Mesothelial cell of epicardium (in vitro differentiated cells): ENCODE measurements at regions not wholly inside any gene's neighbourhood (a gene's known extent, or its start where the extent isn't known, plus 50 kb on each side); places are given as distances from the start of the nearest gene placed in this dataset.

Experiments used
- DNase-seq, 2 experiments: peaks; one replicate each; pipeline ENCODE4 v3.0.0; 2021; ENCODE audit warnings: low spot score in 2 of 2; ENCODE audit not compliant: unreplicated experiment in 2 of 2
- H3K27ac Mint-ChIP-seq: 2 replicates; pipeline ENCODE4 v1.8.0; 2021; ENCODE audit warnings: mixed read lengths
- H3K27me3 Mint-ChIP-seq: 2 replicates; pipeline ENCODE4 v1.8.0; 2021; ENCODE audit warnings: low read depth, mixed read lengths
- H3K36me3 Mint-ChIP-seq: 2 replicates; pipeline ENCODE4 v1.8.0; 2021; ENCODE audit warnings: mixed read lengths
- H3K4me1 Mint-ChIP-seq: 2 replicates; pipeline ENCODE4 v1.8.0; 2021; ENCODE audit warnings: mixed read lengths
- H3K4me3 Mint-ChIP-seq: 2 replicates; pipeline ENCODE4 v1.8.0; 2021; ENCODE audit warnings: mild to moderate bottlenecking, moderate library complexity, mixed read lengths
- H3K9me3 Mint-ChIP-seq: 2 replicates; pipeline ENCODE4 v1.8.0; 2021; ENCODE audit warnings: mixed read lengths
- TF ChIP-seq, protein P1 (sequence below): fragments of 200-600 bp; sonication (generic); IDR thresholded peaks from one replicate; pipeline ENCODE4 v1.5.0; 2021; ENCODE audit warnings: antibody characterized with exemption; ENCODE audit not compliant: unreplicated experiment

DNA sequence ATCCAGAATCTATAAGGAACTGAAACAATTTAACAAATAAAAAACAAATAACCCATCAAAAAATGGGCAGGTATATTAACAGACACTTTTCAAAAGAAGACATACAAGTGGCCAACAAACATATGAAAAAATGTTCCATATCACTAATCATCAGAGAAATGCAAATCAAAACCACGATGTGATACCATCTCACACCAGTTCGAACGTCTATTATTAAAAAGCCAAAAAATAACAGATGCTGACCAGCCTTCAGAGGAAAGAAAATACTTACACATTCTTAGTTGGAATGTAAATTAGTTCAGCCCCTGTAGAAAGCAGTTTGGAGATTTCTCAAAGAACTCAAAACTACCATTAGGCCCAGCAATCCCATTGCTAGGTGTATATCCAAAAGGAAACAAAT, 687.9 kb upstream of the AADAT start:
- H3K27ac Mint-ChIP-seq, result no peak overlapping the region
- H3K36me3 Mint-ChIP-seq, result no peaks in the 10 kb centered on the region
- no peak for DNase-seq
- TF ChIP-seq, protein P1, sequence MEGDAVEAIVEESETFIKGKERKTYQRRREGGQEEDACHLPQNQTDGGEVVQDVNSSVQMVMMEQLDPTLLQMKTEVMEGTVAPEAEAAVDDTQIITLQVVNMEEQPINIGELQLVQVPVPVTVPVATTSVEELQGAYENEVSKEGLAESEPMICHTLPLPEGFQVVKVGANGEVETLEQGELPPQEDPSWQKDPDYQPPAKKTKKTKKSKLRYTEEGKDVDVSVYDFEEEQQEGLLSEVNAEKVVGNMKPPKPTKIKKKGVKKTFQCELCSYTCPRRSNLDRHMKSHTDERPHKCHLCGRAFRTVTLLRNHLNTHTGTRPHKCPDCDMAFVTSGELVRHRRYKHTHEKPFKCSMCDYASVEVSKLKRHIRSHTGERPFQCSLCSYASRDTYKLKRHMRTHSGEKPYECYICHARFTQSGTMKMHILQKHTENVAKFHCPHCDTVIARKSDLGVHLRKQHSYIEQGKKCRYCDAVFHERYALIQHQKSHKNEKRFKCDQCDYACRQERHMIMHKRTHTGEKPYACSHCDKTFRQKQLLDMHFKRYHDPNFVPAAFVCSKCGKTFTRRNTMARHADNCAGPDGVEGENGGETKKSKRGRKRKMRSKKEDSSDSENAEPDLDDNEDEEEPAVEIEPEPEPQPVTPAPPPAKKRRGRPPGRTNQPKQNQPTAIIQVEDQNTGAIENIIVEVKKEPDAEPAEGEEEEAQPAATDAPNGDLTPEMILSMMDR, result no peak
- H3K9me3 Mint-ChIP-seq, result no peaks in the 10 kb centered on the region
- H3K27me3 Mint-ChIP-seq, result no peaks in the 10 kb centered on the region
- H3K4me3 Mint-ChIP-seq, result no peak overlapping the region
- H3K4me1 Mint-ChIP-seq, result peaks cover 15% of the 10 kb centered on the region

DNA sequence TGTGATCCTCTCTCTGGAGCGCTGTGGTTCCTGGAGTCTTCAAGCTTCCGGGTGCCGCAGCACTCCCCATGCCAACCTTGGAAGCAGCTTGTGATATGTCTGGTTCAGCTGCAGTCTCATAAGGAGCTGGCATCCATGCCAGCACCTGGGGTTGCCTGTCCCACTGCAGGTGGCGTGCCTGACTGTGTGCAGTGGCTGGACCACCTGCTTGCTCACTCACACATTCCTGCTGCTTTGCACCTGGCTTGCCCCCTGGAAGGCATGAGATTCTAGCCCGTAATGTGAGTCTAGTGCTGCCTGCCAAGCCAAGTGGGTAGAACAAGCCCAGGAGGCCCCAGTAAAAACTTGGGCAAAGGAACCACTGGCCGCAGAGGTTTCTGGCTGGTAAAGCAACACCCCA, 687.2 kb upstream of the AADAT start:
- no peaks in the 10 kb centered on the region for H3K9me3 Mint-ChIP-seq

DNA sequence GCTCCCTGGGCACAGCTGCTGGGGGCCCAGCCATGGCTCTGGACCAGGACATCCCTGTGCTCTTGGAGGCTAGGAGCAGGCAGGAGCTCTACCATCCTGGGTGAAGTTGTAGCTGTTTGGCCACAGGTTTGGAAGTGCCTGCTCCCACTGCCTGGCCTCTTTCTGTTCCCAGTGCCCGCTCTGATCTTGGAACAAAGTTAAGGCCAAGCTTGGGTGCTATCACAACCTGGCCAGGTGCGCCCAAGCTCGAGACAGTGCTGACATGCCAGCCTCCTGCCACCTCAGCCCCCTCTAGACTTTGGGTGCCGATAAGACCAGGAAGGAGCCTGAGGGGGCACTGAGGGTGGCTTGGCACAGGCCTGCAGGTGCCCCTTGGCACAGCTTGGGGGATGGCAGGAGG, 686.1 kb upstream of the AADAT start:
- Mint-ChIP-seq H3K9me3 (no peaks in the 10 kb centered on the region), H3K27me3 (no peaks in the 10 kb centered on the region), H3K4me3 (no peak overlapping the region), H3K36me3 (no peaks in the 10 kb centered on the region), H3K27ac (no peak overlapping the region), H3K4me1 (peaks cover 15% of the 10 kb centered on the region)
- TF ChIP-seq, protein P1, result no peak
- no peak for DNase-seq

More for the DNA sequence above, 687.2 kb upstream of the AADAT start:
- Mint-ChIP-seq H3K27ac (no peak overlapping the region), H3K4me1 (peaks cover 20% of the 10 kb centered on the region), H3K36me3 (no peaks in the 10 kb centered on the region), H3K4me3 (no peak overlapping the region), H3K27me3 (no peaks in the 10 kb centered on the region)
- DNase-seq, result no peak
- TF ChIP-seq, protein P1, result no peak

DNA sequence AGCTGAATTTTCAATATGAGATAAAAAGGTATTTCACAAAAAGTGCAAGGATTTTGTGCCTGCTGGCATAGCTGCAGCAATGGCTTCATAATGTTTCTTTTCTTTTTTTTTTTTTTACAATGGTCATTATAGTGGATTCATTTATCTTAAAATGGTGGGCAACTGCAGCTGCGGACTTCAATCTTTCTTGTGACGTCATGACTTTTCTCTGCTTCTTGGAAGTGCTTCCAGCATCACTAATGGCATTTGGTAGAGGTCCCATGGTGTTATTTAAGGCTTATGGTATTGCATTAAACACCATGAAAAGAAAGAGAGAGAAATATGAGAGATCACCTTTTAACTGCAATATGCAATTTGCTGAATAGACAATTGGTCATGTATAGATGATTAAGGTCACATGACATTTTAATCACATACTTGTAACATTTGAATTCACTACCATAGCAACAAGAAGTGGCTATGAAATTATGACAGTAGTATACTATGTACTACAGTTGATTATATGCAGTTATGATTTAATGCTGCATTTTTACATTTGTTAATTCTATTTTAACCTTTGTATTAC, 684.0 kb upstream of the AADAT start:
- peak overlapping the region; percentile 58 for H3K27ac Mint-ChIP-seq
- H3K4me3 Mint-ChIP-seq, result no peak overlapping the region
- no peaks in the 10 kb centered on the region for H3K36me3 Mint-ChIP-seq
- H3K9me3 Mint-ChIP-seq, result no peaks in the 10 kb centered on the region
- peaks cover 19% of the 10 kb centered on the region for H3K4me1 Mint-ChIP-seq
- DNase-seq, result no peak
- H3K27me3 Mint-ChIP-seq, result no peaks in the 10 kb centered on the region
- TF ChIP-seq, protein P1, result no peak

DNA sequence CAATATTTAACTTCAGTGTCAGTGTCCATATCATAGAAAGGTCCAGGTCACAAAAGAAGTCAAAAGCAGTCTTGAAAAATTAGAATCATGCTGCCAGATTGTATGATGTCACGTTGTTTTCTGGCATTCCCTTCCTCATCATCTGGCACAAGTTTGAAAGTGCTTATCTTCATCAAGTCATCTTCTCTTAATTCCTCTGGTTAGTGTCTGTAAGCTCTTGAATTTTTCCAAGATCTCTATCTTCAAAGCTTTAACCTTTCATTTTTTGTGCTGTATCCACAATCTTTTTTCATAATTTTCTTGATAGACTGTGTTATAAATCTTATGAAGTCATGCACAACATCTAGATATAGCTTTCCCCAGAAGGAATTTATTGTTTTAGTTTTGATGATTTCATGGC, 682.7 kb upstream of the AADAT start:
- no peaks in the 10 kb centered on the region for H3K9me3 Mint-ChIP-seq
- no peak for DNase-seq
- no peak overlapping the region for H3K4me3 Mint-ChIP-seq
- no peaks in the 10 kb centered on the region for H3K36me3 Mint-ChIP-seq
- H3K27ac Mint-ChIP-seq, result peak overlapping the region; percentile 57
- H3K4me1 Mint-ChIP-seq, result peaks cover 19% of the 10 kb centered on the region
- no peaks in the 10 kb centered on the region for H3K27me3 Mint-ChIP-seq
- TF ChIP-seq, protein P1, result no peak

DNA sequence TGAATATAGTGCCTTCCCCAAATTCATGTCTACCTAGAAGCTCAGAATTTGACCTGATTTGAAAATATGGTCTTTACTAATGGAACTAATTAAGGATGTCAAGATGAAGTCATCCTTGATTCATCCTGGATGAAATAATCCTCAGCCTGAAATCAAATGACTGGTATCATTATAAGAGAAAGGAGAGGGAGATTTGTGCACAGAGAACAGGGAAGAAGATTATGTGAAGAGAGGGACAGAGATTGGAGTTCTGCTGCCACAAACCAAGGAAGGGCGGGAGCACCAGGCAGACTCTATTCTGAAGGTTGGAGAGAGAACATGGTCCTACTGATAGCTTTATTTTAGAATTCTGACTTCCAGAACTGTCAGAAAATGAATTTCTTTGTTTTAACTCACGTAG, 680.9 kb upstream of the AADAT start:
- Mint-ChIP-seq H3K9me3 (peaks cover 9% of the 10 kb centered on the region), H3K4me3 (no peak overlapping the region), H3K27me3 (no peaks in the 10 kb centered on the region), H3K4me1 (peaks cover 19% of the 10 kb centered on the region), H3K27ac (no peak overlapping the region), H3K36me3 (peaks cover 5% of the 10 kb centered on the region)
- no peak for DNase-seq
- TF ChIP-seq, protein P1, result no peak
